C4-2B (cell line): ENCODE measurements at regions not wholly inside any gene's neighbourhood (a gene's known extent, or its start where the extent isn't known, plus 50 kb on each side); places are given as distances from the start of the nearest gene placed in this dataset.

Experiments
- H3K27ac ChIP-seq: fragments of 450-650 bp; 2 replicates; pipeline ENCODE4 v1.5.1; 2017
- ZFX ChIP-seq: fragments of 450-650 bp; IDR thresholded peaks from 2 replicates; pipeline ENCODE4 v1.6.1; 2017
- TF ChIP-seq, protein P1 (sequence below): fragments of 450-650 bp; conservative IDR thresholded peaks from 2 replicates; pipeline ENCODE4 v1.5.1; 2017; ENCODE audit warnings: mild to moderate bottlenecking

- no peak overlapping the region for H3K27ac ChIP-seq
- no peak for TF ChIP-seq ZFX
- TF ChIP-seq, protein P1, sequence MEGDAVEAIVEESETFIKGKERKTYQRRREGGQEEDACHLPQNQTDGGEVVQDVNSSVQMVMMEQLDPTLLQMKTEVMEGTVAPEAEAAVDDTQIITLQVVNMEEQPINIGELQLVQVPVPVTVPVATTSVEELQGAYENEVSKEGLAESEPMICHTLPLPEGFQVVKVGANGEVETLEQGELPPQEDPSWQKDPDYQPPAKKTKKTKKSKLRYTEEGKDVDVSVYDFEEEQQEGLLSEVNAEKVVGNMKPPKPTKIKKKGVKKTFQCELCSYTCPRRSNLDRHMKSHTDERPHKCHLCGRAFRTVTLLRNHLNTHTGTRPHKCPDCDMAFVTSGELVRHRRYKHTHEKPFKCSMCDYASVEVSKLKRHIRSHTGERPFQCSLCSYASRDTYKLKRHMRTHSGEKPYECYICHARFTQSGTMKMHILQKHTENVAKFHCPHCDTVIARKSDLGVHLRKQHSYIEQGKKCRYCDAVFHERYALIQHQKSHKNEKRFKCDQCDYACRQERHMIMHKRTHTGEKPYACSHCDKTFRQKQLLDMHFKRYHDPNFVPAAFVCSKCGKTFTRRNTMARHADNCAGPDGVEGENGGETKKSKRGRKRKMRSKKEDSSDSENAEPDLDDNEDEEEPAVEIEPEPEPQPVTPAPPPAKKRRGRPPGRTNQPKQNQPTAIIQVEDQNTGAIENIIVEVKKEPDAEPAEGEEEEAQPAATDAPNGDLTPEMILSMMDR: no peak
Observed at GRCh38 chr5:4207486-4207885, 611.9 kb downstream of the IRX1 start.

DNA sequence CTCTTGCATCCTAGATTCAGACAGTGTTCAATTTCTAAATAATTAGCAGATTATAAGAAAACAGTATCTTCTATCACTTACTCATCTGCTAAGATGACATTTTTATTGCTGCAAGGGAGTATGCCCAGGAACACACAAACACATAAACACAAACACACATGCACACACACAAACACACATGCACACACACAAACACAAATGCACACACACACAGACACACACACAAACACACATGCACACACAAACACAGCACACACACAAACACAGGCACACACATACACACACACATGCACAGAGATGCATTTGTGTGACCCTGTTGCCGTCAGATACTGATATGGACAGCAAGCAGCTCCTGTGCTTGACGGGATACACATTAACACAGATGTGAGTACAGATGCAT, 612.9 kb downstream of the IRX1 start:
- TF ChIP-seq, protein P1: no peak
- TF ChIP-seq ZFX: no peak

GRCh38 chr5:4208996-4209395, 613.4 kb downstream of the IRX1 start:
- TF ChIP-seq ZFX: no peak
- TF ChIP-seq, protein P1: no peak
- no peak overlapping the region for H3K27ac ChIP-seq

More for the DNA sequence above, 612.9 kb downstream of the IRX1 start:
- no peak overlapping the region for H3K27ac ChIP-seq

- TF ChIP-seq, protein P1: no peak
- no peak for TF ChIP-seq ZFX
- H3K27ac ChIP-seq: no peak overlapping the region
Observed at GRCh38 chr5:4212071-4212739, 616.6 kb downstream of the IRX1 start.

- TF ChIP-seq, protein P1: no peak
- TF ChIP-seq ZFX: no peak
- no peak overlapping the region for H3K27ac ChIP-seq
Observed at GRCh38 chr5:4212981-4213819, 617.6 kb downstream of the IRX1 start.

DNA sequence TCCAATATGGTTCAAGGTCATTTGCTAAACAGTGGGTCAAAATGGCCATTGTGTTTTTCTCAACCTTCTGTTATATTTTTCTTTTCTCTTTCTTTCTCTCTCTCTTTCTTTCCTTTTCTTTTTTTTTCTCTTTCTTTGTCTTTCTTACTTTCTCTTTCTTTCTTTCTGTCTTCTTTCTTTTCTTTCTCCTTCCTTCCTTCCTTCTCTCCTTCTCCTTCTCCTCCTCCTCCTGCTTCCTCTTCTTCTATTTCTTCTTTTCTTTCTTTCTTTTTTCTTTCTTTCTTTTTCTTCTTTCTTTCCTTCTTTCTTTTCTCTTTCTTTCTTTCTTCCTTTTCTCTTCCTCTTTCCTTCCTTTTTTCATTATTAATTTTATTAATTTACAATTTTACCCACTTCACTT, 619.5 kb downstream of the IRX1 start:
- no peak overlapping the region for H3K27ac ChIP-seq
- TF ChIP-seq, protein P1: no peak
- TF ChIP-seq ZFX: no peak

DNA sequence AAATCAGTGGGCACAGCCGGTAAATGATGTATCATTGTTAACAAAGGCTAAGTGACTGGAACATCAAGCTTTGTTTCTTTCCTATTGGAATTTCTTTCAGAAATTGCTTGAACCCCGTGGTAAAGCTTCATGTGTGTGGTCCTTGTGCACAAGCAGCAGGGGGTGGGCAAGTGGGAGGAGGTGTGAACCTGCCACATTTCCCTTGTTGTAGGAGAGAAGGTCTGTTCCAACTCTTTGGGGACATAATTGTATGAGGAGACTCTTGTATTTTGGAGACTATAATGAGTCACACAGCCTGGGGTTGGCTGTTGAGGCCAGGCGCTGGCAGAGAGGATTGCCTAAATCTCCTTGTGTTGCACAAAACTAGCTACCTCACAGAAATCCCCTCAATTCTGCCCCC, 620.5 kb downstream of the IRX1 start:
- H3K27ac ChIP-seq: no peak overlapping the region
- TF ChIP-seq, protein P1: no peak
- TF ChIP-seq ZFX: no peak
